Right atrium auricular region (tissue), 2 donors: ENCODE measurements at regions not wholly inside any gene's neighbourhood (a gene's known extent, or its start where the extent isn't known, plus 50 kb on each side); places are given as distances from the start of the nearest gene placed in this dataset.

Experiments
- DNase-seq: peaks from one replicate; pipeline ENCODE4 v3.0.0-alpha.2; 2019; ENCODE audit warnings: low spot score
- H3K27ac ChIP-seq, 2 donors: fragments of 200-600 bp; sonication (generic); 1 replicate in 1 of 2; 2 replicates in 1 of 2; pipeline ENCODE4 v1.5.1; 2016 to 2019
- H3K27me3 ChIP-seq, 2 donors: fragments of 200-600 bp; sonication (generic); one replicate each; pipeline versions ENCODE4 v1.5.1 to v1.6.0; 2017 to 2019
- H3K36me3 ChIP-seq: fragments of 200-600 bp; sonication (generic); one replicate; pipeline ENCODE4 v1.5.1; 2016
- H3K4me1 ChIP-seq, 2 donors: fragments of 200-600 bp; sonication (generic); one replicate each; pipeline versions ENCODE4 v1.5.1 to v1.6.0; 2017 to 2019
- H3K4me3 ChIP-seq, 2 donors: fragments of 200-600 bp; sonication (generic); 1 replicate in 1 of 2; 2 replicates in 1 of 2; pipeline ENCODE4 v1.5.1; 2017 to 2019; ENCODE audit warnings: mild to moderate bottlenecking in 1 of 2, moderate library complexity in 1 of 2
- H3K9me3 ChIP-seq, 2 donors: fragments of 200-600 bp; sonication (generic); one replicate each; pipeline ENCODE4 v1.5.1; 2019
- TF ChIP-seq, protein P1 (sequence below), 2 donors: fragments of 200-600 bp; sonication (generic); IDR thresholded peaks; one replicate each; pipeline ENCODE4 v1.5.1; 2019; ENCODE audit warnings: antibody characterized with exemption in 2 of 2

DNA sequence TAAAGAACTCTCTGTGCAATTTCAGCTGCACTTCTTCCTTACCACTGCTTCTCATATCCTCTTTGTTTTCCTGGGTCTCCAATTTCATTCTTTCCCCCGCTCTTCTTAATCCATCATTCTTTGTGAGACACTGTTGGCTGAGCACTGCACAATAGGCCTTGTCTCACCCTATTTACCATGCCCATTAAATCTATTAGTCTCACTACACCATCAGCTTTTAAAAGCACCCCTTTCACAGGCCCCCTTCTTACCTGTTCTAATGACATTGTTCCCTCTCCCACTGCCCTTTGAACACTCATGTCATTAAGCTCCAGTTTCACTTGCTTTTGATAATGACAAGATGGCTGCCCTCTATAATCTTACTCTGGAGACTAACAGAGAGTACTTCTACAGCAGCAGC is 404.1 kb upstream of the ACVR2A start:
- no peaks in the 10 kb centered on the region for H3K27me3 ChIP-seq
- TF ChIP-seq, protein P1, sequence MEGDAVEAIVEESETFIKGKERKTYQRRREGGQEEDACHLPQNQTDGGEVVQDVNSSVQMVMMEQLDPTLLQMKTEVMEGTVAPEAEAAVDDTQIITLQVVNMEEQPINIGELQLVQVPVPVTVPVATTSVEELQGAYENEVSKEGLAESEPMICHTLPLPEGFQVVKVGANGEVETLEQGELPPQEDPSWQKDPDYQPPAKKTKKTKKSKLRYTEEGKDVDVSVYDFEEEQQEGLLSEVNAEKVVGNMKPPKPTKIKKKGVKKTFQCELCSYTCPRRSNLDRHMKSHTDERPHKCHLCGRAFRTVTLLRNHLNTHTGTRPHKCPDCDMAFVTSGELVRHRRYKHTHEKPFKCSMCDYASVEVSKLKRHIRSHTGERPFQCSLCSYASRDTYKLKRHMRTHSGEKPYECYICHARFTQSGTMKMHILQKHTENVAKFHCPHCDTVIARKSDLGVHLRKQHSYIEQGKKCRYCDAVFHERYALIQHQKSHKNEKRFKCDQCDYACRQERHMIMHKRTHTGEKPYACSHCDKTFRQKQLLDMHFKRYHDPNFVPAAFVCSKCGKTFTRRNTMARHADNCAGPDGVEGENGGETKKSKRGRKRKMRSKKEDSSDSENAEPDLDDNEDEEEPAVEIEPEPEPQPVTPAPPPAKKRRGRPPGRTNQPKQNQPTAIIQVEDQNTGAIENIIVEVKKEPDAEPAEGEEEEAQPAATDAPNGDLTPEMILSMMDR (IDR thresholded peaks at IDR 0.05) = no peak
- H3K36me3 ChIP-seq = no peaks in the 10 kb centered on the region
- no peak overlapping the region for H3K4me3 ChIP-seq
- H3K9me3 ChIP-seq = no peaks in the 10 kb centered on the region
- H3K4me1 ChIP-seq = no peaks in the 10 kb centered on the region
- no peak overlapping the region for H3K27ac ChIP-seq
- no peak for DNase-seq

DNA sequence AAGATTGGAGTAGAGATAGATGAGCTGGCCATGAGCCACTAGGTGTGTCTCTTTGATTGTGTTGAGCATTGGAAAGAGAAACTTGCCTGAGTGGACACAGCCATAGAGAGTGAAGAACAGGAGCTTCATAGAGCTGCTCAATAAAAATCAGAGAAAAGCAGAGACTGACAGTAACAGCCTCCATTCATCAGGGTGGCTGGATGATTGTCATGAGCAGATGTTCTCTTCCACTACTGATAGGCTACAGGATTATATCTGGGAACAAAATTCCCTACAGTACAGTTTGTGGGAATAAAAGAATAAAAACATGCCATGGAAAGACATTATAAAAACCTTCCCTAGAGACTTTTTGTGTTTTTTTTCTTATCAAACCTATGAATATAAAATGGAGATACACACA is 404.8 kb upstream of the ACVR2A start:
- no peak overlapping the region for H3K4me3 ChIP-seq

DNA sequence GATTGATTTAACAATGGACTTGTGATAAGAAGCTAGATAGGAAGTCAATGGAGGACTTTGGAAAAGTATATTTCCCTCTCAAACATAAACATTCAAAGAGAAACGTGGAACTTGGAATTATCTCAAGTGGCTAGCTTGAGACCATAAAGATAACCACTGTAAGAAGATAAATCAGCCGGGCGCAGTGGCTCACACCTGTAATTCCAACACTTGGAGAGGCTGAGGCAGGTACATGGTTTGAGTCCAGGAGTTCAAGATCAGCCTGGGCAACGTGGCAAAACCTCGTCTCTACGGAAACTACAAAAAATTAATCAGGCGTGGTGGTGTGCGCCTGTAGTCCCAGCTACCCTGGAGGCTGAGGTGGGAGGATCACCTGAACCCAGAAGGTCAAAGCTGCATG is 405.9 kb upstream of the ACVR2A start:
- DNase-seq = no peak
- TF ChIP-seq, protein P1 (IDR thresholded peaks at IDR 0.05) = no peak
- no peaks in the 10 kb centered on the region for H3K4me1 ChIP-seq
- H3K27ac ChIP-seq = no peak overlapping the region
- H3K9me3 ChIP-seq = no peaks in the 10 kb centered on the region
- H3K4me3 ChIP-seq = no peak overlapping the region
- no peaks in the 10 kb centered on the region for H3K27me3 ChIP-seq
- H3K36me3 ChIP-seq = no peaks in the 10 kb centered on the region

More for the DNA sequence above, 404.8 kb upstream of the ACVR2A start:
- no peaks in the 10 kb centered on the region for H3K9me3 ChIP-seq
- H3K27me3 ChIP-seq = no peaks in the 10 kb centered on the region
- TF ChIP-seq, protein P1 (IDR thresholded peaks at IDR 0.05) = no peak
- no peaks in the 10 kb centered on the region for H3K4me1 ChIP-seq
- DNase-seq = no peak
- H3K36me3 ChIP-seq = no peaks in the 10 kb centered on the region
- H3K27ac ChIP-seq = no peak overlapping the region

GRCh38 chr2:147433822-147434221 is 411.0 kb upstream of the ACVR2A start:
- DNase-seq = no peak
- H3K36me3 ChIP-seq = no peaks in the 10 kb centered on the region
- H3K4me1 ChIP-seq = no peaks in the 10 kb centered on the region
- H3K27ac ChIP-seq = no peak overlapping the region
- H3K27me3 ChIP-seq = no peaks in the 10 kb centered on the region
- TF ChIP-seq, protein P1 (IDR thresholded peaks at IDR 0.05) = no peak
- H3K9me3 ChIP-seq = no peaks in the 10 kb centered on the region
- H3K4me3 ChIP-seq = no peak overlapping the region

DNA sequence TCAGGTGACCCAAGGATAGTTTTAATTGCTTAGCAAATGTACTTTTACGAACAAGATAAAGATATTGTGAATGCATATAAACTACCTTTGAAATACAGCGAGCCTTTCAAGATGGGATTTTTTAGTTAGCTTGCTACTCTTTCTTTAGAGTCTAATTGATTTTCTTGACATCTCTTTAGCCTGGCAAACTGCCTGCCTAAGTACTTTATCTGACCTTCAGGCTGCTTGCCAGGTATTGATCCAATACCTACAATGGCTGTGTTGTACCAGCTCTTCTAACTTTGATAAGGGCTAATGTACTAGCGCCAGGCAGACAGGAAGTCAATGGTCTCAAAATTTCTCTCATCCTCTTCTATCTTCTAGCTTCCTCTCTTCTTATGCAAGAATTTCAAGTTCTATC is 414.4 kb upstream of the ACVR2A start:
- TF ChIP-seq, protein P1 (IDR thresholded peaks at IDR 0.05) = no peak
- H3K4me3 ChIP-seq = no peak overlapping the region
- no peaks in the 10 kb centered on the region for H3K9me3 ChIP-seq
- no peaks in the 10 kb centered on the region for H3K4me1 ChIP-seq
- no peak overlapping the region for H3K27ac ChIP-seq
- no peaks in the 10 kb centered on the region for H3K36me3 ChIP-seq
- H3K27me3 ChIP-seq = no peaks in the 10 kb centered on the region
- DNase-seq = no peak

DNA sequence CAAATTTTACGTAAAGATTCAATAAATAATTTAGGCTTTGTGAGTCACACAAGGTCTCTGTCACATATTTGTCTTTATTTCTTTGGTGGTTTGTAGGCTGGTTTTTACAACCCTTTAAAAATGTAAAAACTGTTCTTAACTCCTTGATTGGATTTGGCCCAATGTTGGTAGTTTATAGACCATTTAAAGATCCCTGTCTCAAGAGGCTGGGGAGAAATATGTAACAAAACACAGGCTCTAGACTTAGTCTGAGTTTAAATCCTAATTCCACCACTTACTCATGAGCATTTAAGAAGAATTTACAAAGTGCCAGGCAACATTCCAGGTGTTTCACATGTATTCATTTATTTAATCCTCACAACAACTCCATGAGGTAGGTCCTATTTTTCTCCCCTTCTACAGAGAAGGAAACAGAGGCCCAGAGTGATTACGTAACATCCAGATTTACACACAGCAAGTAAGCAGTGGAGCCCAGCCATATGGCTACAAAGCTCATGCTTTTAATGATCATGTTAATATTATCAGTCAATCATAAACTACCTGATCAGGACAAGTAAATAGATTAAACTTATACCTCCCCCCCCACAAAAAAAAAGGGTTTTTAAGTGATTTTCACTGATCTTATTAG is 416.6 kb upstream of the ACVR2A start:
- H3K9me3 ChIP-seq = no peaks in the 10 kb centered on the region
- no peak overlapping the region for H3K4me3 ChIP-seq
- TF ChIP-seq, protein P1 (IDR thresholded peaks at IDR 0.05) = no peak
- H3K4me1 ChIP-seq = no peaks in the 10 kb centered on the region
- no peaks in the 10 kb centered on the region for H3K27me3 ChIP-seq
- H3K36me3 ChIP-seq = no peaks in the 10 kb centered on the region
- no peak overlapping the region for H3K27ac ChIP-seq
- DNase-seq = no peak
